Loucy (cell line): ENCODE measurements at regions not wholly inside any gene's neighbourhood (a gene's known extent, or its start where the extent isn't known, plus 50 kb on each side); places are given as distances from the start of the nearest gene placed in this dataset.

Experiments
- H2AFZ ChIP-seq: fragments of 200-600 bp; sonication (generic); 2 replicates; pipeline ENCODE4 v1.6.0; 2016; ENCODE audit warnings: antibody characterized with exemption, mild to moderate bottlenecking, low read length, moderate library complexity
- H3F3A ChIP-seq: fragments of 200-600 bp; 2 replicates; pipeline ENCODE4 v1.6.0; 2016; ENCODE audit warnings: antibody characterized with exemption, low read depth, mild to moderate bottlenecking
- H3K27me3 ChIP-seq: fragments of 200-600 bp; sonication (generic); 2 replicates; pipeline ENCODE4 v1.6.1; 2014; ENCODE audit warnings: low read length, mild to moderate bottlenecking; ENCODE audit not compliant: insufficient read depth, poor library complexity, severe bottlenecking
- H3K36me3 ChIP-seq: fragments of 200-600 bp; sonication (generic); 2 replicates; pipeline ENCODE4 v1.6.1; 2016; ENCODE audit warnings: low read length; ENCODE audit not compliant: insufficient read depth
- H3K4me1 ChIP-seq: fragments of 200-600 bp; sonication (generic); 2 replicates; pipeline ENCODE4 v1.5.1; 2014; ENCODE audit warnings: low read length, mild to moderate bottlenecking; ENCODE audit not compliant: insufficient read depth, poor library complexity, severe bottlenecking
- H3K4me2 ChIP-seq: fragments of 200-600 bp; sonication (generic); 2 replicates; pipeline ENCODE4 v1.6.0; 2014; ENCODE audit warnings: antibody characterized with exemption, low read length, low read depth, mild to moderate bottlenecking; ENCODE audit not compliant: poor library complexity, severe bottlenecking
- H3K4me3 ChIP-seq: fragments of 200-600 bp; sonication (generic); 2 replicates; pipeline ENCODE4 v1.5.1; 2014; ENCODE audit warnings: low read length, mild to moderate bottlenecking, mixed read lengths; ENCODE audit not compliant: poor library complexity, severe bottlenecking
- H3K79me2 ChIP-seq: fragments of 200-600 bp; sonication (generic); 2 replicates; pipeline ENCODE4 v1.6.1; 2014; ENCODE audit warnings: low read length; ENCODE audit not compliant: insufficient read depth
- H3K9ac ChIP-seq: fragments of 200-600 bp; sonication (generic); 2 replicates; pipeline ENCODE4 v1.6.0; 2014; ENCODE audit warnings: mild to moderate bottlenecking, low read depth, low read length, moderate library complexity; ENCODE audit not compliant: poor library complexity, severe bottlenecking
- H3K9me2 ChIP-seq: fragments of 200-600 bp; sonication (generic); replicated peaks from 2 replicates; pipeline ENCODE4 v1.6.1; 2016; ENCODE audit warnings: low read depth, low read length, mixed read lengths
- H3K9me3 ChIP-seq: fragments of 200-600 bp; sonication (generic); 2 replicates; pipeline ENCODE4 v1.6.1; 2014; ENCODE audit warnings: mild to moderate bottlenecking, antibody characterized with exemption, low read length, low read depth; ENCODE audit not compliant: insufficient read depth
- H4K20me1 ChIP-seq: fragments of 200-600 bp; sonication (generic); 2 replicates; pipeline ENCODE4 v1.6.0; 2014; ENCODE audit warnings: antibody characterized with exemption, low read length, mild to moderate bottlenecking; ENCODE audit not compliant: insufficient read depth, poor library complexity, severe bottlenecking
- CTCF ChIP-seq: fragments of 200-600 bp; sonication (generic); conservative IDR thresholded peaks from 2 replicates; pipeline ENCODE4 v1.5.1; 2014; ENCODE audit warnings: mild to moderate bottlenecking, antibody characterized with exemption, low read length
- EZH2phosphoT487 ChIP-seq: fragments of 200-600 bp; IDR thresholded peaks from 2 replicates; pipeline ENCODE4 v1.6.1; 2018; ENCODE audit warnings: antibody characterized with exemption, mild to moderate bottlenecking, moderate library complexity, borderline replicate concordance

GRCh38 chr4:189069772-189070171, 870.9 kb upstream of the FRG1 start:
- H3K4me1 ChIP-seq: no peaks in the 10 kb centered on the region
- no peaks in the 10 kb centered on the region for H3K36me3 ChIP-seq
- H3K79me2 ChIP-seq: no peaks in the 10 kb centered on the region
- no peaks in the 10 kb centered on the region for H3K27me3 ChIP-seq
- no peaks in the 10 kb centered on the region for H3F3A ChIP-seq
- TF ChIP-seq CTCF (no peak), EZH2phosphoT487 (no peak)
- no peak overlapping the region for H2AFZ ChIP-seq
- no peak overlapping the region for H3K9ac ChIP-seq
- no peaks in the 10 kb centered on the region for H3K9me3 ChIP-seq
- no peak overlapping the region for H3K4me3 ChIP-seq
- no peaks in the 10 kb centered on the region for H3K9me2 ChIP-seq
- no peak overlapping the region for H3K4me2 ChIP-seq
- no peaks in the 10 kb centered on the region for H4K20me1 ChIP-seq

GRCh38 chr4:189071241-189071640, 869.4 kb upstream of the FRG1 start:
- no peak overlapping the region for H3K4me2 ChIP-seq
- no peaks in the 10 kb centered on the region for H3K4me1 ChIP-seq
- no peaks in the 10 kb centered on the region for H3K27me3 ChIP-seq
- no peaks in the 10 kb centered on the region for H3K79me2 ChIP-seq
- H3K9me3 ChIP-seq: no peaks in the 10 kb centered on the region
- no peak overlapping the region for H2AFZ ChIP-seq
- no peaks in the 10 kb centered on the region for H4K20me1 ChIP-seq
- H3K36me3 ChIP-seq: no peaks in the 10 kb centered on the region
- H3K4me3 ChIP-seq: no peak overlapping the region
- H3F3A ChIP-seq: no peaks in the 10 kb centered on the region
- no peak overlapping the region for H3K9ac ChIP-seq
- TF ChIP-seq EZH2phosphoT487 (no peak), CTCF (no peak)
- H3K9me2 ChIP-seq: no peaks in the 10 kb centered on the region

GRCh38 chr4:189073739-189074138, 866.9 kb upstream of the FRG1 start:
- no peaks in the 10 kb centered on the region for H3K9me3 ChIP-seq
- H3K9ac ChIP-seq: no peak overlapping the region
- H3K9me2 ChIP-seq: no peaks in the 10 kb centered on the region
- TF ChIP-seq EZH2phosphoT487 (no peak), CTCF (no peak)
- H3K36me3 ChIP-seq: no peaks in the 10 kb centered on the region
- H3K4me2 ChIP-seq: no peak overlapping the region
- H2AFZ ChIP-seq: no peak overlapping the region
- H3K27me3 ChIP-seq: no peaks in the 10 kb centered on the region
- no peaks in the 10 kb centered on the region for H4K20me1 ChIP-seq
- H3K4me3 ChIP-seq: no peak overlapping the region
- H3K79me2 ChIP-seq: no peaks in the 10 kb centered on the region
- no peaks in the 10 kb centered on the region for H3K4me1 ChIP-seq
- no peaks in the 10 kb centered on the region for H3F3A ChIP-seq
